Fibroblast of lung (primary cell): ENCODE measurements at regions not wholly inside any gene's neighbourhood (a gene's known extent, or its start where the extent isn't known, plus 50 kb on each side); places are given as distances from the start of the nearest gene placed in this dataset.
A peak's percentile ranks its signal among the peaks of the same experiment; 100 is the strongest.

ENCODE experiments used
- DNase-seq, 2 donors: peaks; one replicate each; pipeline versions ENCODE4 v3.0.0 to v3.0.0-alpha.2; 2010; ENCODE audit warnings: low read depth in 2 of 2
- H2AFZ ChIP-seq: 2 replicates; pipeline ENCODE4 v1.5.1; 2012; ENCODE audit warnings: low read length, control low read depth, inconsistent platforms
- H3K27ac ChIP-seq: 2 replicates; pipeline ENCODE4 v1.5.1; 2011; ENCODE audit warnings: low read length, control low read depth; ENCODE audit not compliant: insufficient read depth
- H3K27me3 ChIP-seq: 2 replicates; pipeline ENCODE4 v1.5.1; 2011; ENCODE audit warnings: mild to moderate bottlenecking, low read length; ENCODE audit not compliant: control insufficient read depth, insufficient read depth
- H3K36me3 ChIP-seq: 2 replicates; pipeline ENCODE4 v1.5.1; 2011; ENCODE audit warnings: low read length; ENCODE audit not compliant: control insufficient read depth, insufficient read depth
- H3K4me1 ChIP-seq: 2 replicates; pipeline ENCODE4 v1.5.1; 2011; ENCODE audit warnings: low read length; ENCODE audit not compliant: control insufficient read depth, insufficient read depth; ENCODE audit errors: extremely low read depth
- H3K4me2 ChIP-seq: 2 replicates; pipeline ENCODE4 v1.5.1; 2011; ENCODE audit warnings: low read length, control low read depth; ENCODE audit not compliant: insufficient read depth; ENCODE audit errors: extremely low read depth
- H3K4me3 ChIP-seq, 4 experiments: fragments of 200-600 bp in 1 of 4; sonication (generic) in 1 of 4; replicated peaks in 1 of 4; 2 replicates each; pipeline ENCODE4 v1.5.1; 2011 to 2016; ENCODE audit warnings: low read length in 4 of 4, low read depth in 3 of 4, mild to moderate bottlenecking in 3 of 4, control low read depth in 2 of 4, inconsistent platforms in 1 of 4, mixed read lengths in 1 of 4; ENCODE audit not compliant: insufficient read depth in 1 of 4; ENCODE audit errors: control extremely low read depth in 1 of 4
- H3K79me2 ChIP-seq: 2 replicates; pipeline ENCODE4 v1.5.1; 2012; ENCODE audit warnings: mild to moderate bottlenecking, low read length, inconsistent platforms; ENCODE audit not compliant: control insufficient read depth, insufficient read depth
- H3K9ac ChIP-seq: 2 replicates; pipeline ENCODE4 v1.5.1; 2011; ENCODE audit warnings: mild to moderate bottlenecking, low read length, control low read depth; ENCODE audit not compliant: insufficient read depth
- H3K9me3 ChIP-seq: 2 replicates; pipeline ENCODE4 v1.5.1; 2012; ENCODE audit warnings: low read depth, low read length; ENCODE audit not compliant: control insufficient read depth, insufficient read depth
- H4K20me1 ChIP-seq: 2 replicates; pipeline ENCODE4 v1.5.1; 2011; ENCODE audit warnings: low read length; ENCODE audit not compliant: control insufficient read depth, insufficient read depth; ENCODE audit errors: extremely low read depth
- CTCF ChIP-seq, 2 donors: IDR thresholded peaks in 1 of 2; conservative IDR thresholded peaks in 1 of 2; 1 replicate in 1 of 2; 2 replicates in 1 of 2; pipeline ENCODE4 v1.5.1; 2011 to 2012; ENCODE audit warnings: low read length in 2 of 2, control low read depth in 1 of 2, inconsistent platforms in 1 of 2, low read depth in 1 of 2, mild to moderate bottlenecking in 1 of 2
- EZH2 ChIP-seq: IDR thresholded peaks from 2 replicates; pipeline ENCODE4 v1.5.1; 2012; ENCODE audit warnings: low read length, control low read depth, mild to moderate bottlenecking; ENCODE audit errors: missing control alignments

- no peak overlapping the region for H3K27ac ChIP-seq
- H3K27me3 ChIP-seq, result no peaks in the 10 kb centered on the region
- no peak overlapping the region for H2AFZ ChIP-seq
- no peak overlapping the region for H3K4me2 ChIP-seq
- H3K4me1 ChIP-seq, result no peaks in the 10 kb centered on the region
- no peaks in the 10 kb centered on the region for H3K79me2 ChIP-seq
- TF ChIP-seq CTCF (conservative IDR thresholded peaks at IDR 0.05 in 1 of 2, IDR thresholded peaks at IDR 0.05 in 1 of 2; ENCODE audit: low read depth in 1 of 2, low read length in 2 of 2), result no peak
- TF ChIP-seq EZH2, result no peak
- H3K9me3 ChIP-seq, result no peaks in the 10 kb centered on the region
- H3K9ac ChIP-seq, result no peak overlapping the region
- H3K4me3 ChIP-seq, result no peak overlapping the region
- DNase-seq, result peak in 1 of 2 donors; percentile 12
- no peaks in the 10 kb centered on the region for H4K20me1 ChIP-seq
- no peaks in the 10 kb centered on the region for H3K36me3 ChIP-seq
Measured at GRCh38 chr10:28403090-28403489, 100.2 kb upstream of the MPP7 start.

- no peak overlapping the region for H2AFZ ChIP-seq
- no peaks in the 10 kb centered on the region for H3K36me3 ChIP-seq
- no peaks in the 10 kb centered on the region for H4K20me1 ChIP-seq
- no peaks in the 10 kb centered on the region for H3K9me3 ChIP-seq
- no peaks in the 10 kb centered on the region for H3K4me1 ChIP-seq
- no peak overlapping the region for H3K4me3 ChIP-seq
- no peaks in the 10 kb centered on the region for H3K27me3 ChIP-seq
- H3K27ac ChIP-seq, result no peak overlapping the region
- no peak for DNase-seq
- H3K9ac ChIP-seq, result no peak overlapping the region
- TF ChIP-seq EZH2, result no peak
- H3K4me2 ChIP-seq, result no peak overlapping the region
- H3K79me2 ChIP-seq, result no peaks in the 10 kb centered on the region
Measured at GRCh38 chr10:28408237-28408777, 105.4 kb upstream of the MPP7 start.

GRCh38 chr10:28410420-28411135 lies 107.7 kb upstream of the MPP7 start:
- Histone ChIP-seq H4K20me1 (no peaks in the 10 kb centered on the region), H3K36me3 (no peaks in the 10 kb centered on the region), H3K79me2 (no peaks in the 10 kb centered on the region), H3K27me3 (no peaks in the 10 kb centered on the region), H3K4me1 (no peaks in the 10 kb centered on the region), H3K27ac (no peak overlapping the region), H2AFZ (no peak overlapping the region), H3K4me2 (no peak overlapping the region), H3K4me3 (no peak overlapping the region), H3K9ac (no peak overlapping the region), H3K9me3 (no peaks in the 10 kb centered on the region)
- TF ChIP-seq EZH2, result no peak
- no peak for TF ChIP-seq CTCF (conservative IDR thresholded peaks at IDR 0.05 in 1 of 2, IDR thresholded peaks at IDR 0.05 in 1 of 2; ENCODE audit: low read depth in 1 of 2, low read length in 2 of 2)
- no peak for DNase-seq
